ENCODE measurements at regions not wholly inside any gene's neighbourhood (a gene's known extent, or its start where the extent isn't known, plus 50 kb on each side); places are given as distances from the start of the nearest gene placed in this dataset.
"Not testable (repeated sequence)": the region's sequence is repeated elsewhere in the genome, so short reads cannot be mapped to it uniquely, and the experiment has no call there.

DNA sequence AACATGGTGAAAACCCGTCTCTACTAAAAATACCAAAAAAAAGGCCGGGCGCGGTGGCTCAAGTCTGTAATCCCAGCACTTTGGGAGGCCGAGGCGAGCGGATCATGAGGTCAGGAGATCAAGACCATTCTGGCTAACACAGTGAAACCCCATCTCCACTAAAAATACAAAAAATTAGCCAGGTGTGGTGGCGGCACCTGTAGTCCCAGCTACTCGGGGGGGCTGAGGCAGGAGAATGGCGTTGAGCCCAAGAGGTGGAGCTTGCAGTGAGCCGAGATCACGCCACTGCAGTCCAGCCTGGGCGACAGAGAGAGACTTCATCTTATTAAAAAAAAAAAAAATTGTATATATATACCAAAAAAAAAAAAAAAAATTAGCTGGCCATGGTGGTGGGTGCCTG lies 533.8 kb downstream of the DMRTA1 start:
- H3K27ac ChIP-seq (ENCODE audit: insufficient read depth, low read length); H3K9ac ChIP-seq (ENCODE audit: low read depth, low read length); POLR2A ChIA-PET (ENCODE audit: unreplicated experiment); ATAC-seq (ENCODE audit: low read depth); H4K5ac ChIP-seq (ENCODE audit: low read depth, low read length); H2AK5ac ChIP-seq (ENCODE audit: low read depth, low read length); in situ Hi-C loops (cut with MboI; ENCODE audit: low sequenced_read_pairs); H3K79me1 ChIP-seq (ENCODE audit: low read depth in 1 of 2, low read length in 2 of 2); H2BK20ac ChIP-seq (ENCODE audit: low read depth, low read length); H3K56ac ChIP-seq (ENCODE audit: extremely low read depth, insufficient read depth, low read length); H3K36me3 ChIP-seq (ENCODE audit: control insufficient read depth, insufficient read depth, low read length); H2AK9ac ChIP-seq (replicated peaks; ENCODE audit: low read depth, low read length, poor library complexity); DNase-seq; H3K23ac ChIP-seq (ENCODE audit: low read depth, low read length); H2AFZ ChIP-seq (replicated peaks; ENCODE audit: low read length, poor library complexity); H4K91ac ChIP-seq (ENCODE audit: insufficient read depth, low read depth, low read length); H4K8ac ChIP-seq (ENCODE audit: low read depth in 2 of 2, low read length in 2 of 2); H3K4me2 ChIP-seq (ENCODE audit: low read depth, low read length); H4K20me1 ChIP-seq (ENCODE audit: insufficient read depth, low read length); H3K14ac ChIP-seq (replicated peaks; ENCODE audit: low read depth, low read length); H3K27me3 ChIP-seq (ENCODE audit: control insufficient read depth, insufficient read depth, low read length); intact Hi-C loops (cut with micrococcal nuclease); H3K4ac ChIP-seq (ENCODE audit: low read depth, low read length); BruUV-seq (replicated peaks); H2BK15ac ChIP-seq (ENCODE audit: low read depth, low read length); H3K18ac ChIP-seq (ENCODE audit: low read depth, low read length); dilution Hi-C loops (cut with HindIII; ENCODE audit: low sequenced_read_pairs, unreplicated experiment); CTCF ChIA-PET; H3K4me1 ChIP-seq (ENCODE audit: control insufficient read depth, insufficient read depth, low read length); H3K9me3 ChIP-seq (ENCODE audit: control insufficient read depth, insufficient read depth, low read length); H2BK5ac ChIP-seq (ENCODE audit: low read depth, low read length, poor library complexity, severe bottlenecking); H3K4me3 ChIP-seq (ENCODE audit: insufficient read depth, low read depth, low read length); H2BK120ac ChIP-seq (ENCODE audit: low read depth, low read length); H3K9me1 ChIP-seq (ENCODE audit: insufficient read depth, low read length): not testable (repeated sequence)
- WGBS, 2 experiments (ENCODE audit: extremely low coverage in 2 of 2, insufficient read length in 1 of 2): 80% methylated on average over 1 of the region's 13 CpGs; no CpG with 5 or more reads in 1 of the 2 experiments

Data from IMR-90 (cell line).